H1 (cell line): ENCODE measurements at regions not wholly inside any gene's neighbourhood (a gene's known extent, or its start where the extent isn't known, plus 50 kb on each side); places are given as distances from the start of the nearest gene placed in this dataset.

Experiments used
- BCL11A ChIP-seq, 2 experiments: IDR thresholded peaks; one replicate each; pipeline ENCODE4 v1.6.1; 2011; ENCODE audit warnings: low read depth in 2 of 2, low read length in 2 of 2, mild to moderate bottlenecking in 2 of 2
- BRCA1 ChIP-seq: IDR thresholded peaks from 2 replicates; pipeline ENCODE4 v1.6.1; 2012; ENCODE audit warnings: low read depth, low read length, improper control_type of control experiment
- SIRT6 ChIP-seq: IDR thresholded peaks from one replicate; pipeline ENCODE4 v1.7.1; 2012; ENCODE audit warnings: low read length, inconsistent platforms
- SP4 ChIP-seq: IDR thresholded peaks from 2 replicates; pipeline ENCODE4 v1.6.1; 2012; ENCODE audit warnings: low read length, inconsistent platforms

DNA sequence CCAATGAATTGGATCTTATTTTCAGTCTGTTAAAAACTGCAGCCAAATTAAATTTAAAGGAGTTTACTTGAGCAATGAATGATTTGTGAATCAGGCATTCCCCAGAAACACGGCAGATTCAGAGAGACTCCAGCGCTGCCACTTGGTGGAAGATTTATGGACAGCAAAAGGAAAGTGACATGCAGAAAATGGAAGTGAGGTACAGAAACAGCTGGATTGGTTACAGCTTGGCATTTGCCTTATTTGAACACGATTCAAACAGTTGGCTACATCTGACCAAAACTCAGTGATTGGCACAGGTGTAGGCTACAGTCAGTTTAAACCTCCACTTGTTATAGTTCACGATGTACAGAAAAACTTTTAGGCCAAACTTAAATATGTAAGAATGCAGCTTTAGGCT is 257.6 kb upstream of the IMPG1 start (continued):
- no peak for TF ChIP-seq BRCA1
- TF ChIP-seq SP4: no peak
- TF ChIP-seq SIRT6: no peak
- no peak for TF ChIP-seq BCL11A (IDR thresholded peaks at IDR 0.05; ENCODE audit: low read depth in 2 of 2, low read length in 2 of 2)
